ENCODE measurements at regions not wholly inside any gene's neighbourhood (a gene's known extent, or its start where the extent isn't known, plus 50 kb on each side); places are given as distances from the start of the nearest gene placed in this dataset.

DNA sequence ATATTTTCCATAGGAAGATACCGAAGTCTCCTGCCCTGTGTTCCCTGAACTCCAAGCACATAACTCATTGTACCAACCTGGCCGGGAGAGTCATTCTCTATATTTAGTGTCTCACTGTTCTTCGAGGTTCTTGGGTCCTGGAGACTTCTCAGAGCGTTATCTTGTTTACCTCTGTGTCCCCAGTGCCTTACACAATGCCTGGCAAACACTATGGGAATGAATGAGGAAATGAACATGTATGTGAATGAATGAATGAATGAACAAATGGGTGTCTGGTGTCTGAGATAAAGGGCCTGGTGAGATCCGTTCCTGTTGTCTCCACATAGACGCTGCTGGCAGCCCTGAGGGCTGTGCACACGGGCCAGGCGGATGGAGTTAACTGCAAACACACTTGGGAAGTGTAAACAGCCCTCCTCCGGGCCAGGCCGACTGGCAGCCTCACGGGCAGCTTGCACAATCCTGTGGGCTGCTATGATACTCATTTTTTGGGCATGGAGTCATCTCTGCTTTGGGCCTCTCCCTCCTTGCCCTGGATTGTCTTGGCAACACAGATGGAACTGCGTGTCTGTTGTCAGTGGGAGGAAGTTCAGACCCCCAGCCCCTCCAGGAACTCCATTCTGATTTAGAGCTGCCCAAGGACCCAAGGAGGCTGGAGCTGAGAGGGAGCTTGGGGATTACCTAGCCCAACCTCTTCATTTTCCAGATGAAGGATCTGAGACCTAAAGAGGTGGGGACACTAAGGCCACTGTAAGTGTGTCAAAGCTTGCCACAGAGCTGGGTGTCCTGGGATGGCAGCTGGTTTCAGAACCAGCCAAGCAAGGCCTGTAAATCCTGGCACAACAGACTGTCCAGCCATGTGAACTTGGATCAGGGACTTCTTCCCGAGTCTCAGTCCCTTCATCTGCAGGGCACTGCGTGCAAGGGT is 124.4 kb downstream of the INHBB start (continued):
- TF ChIP-seq ZNF138 (CRISPR knock-in tag; IDR thresholded peaks at IDR 0.05; ENCODE audit: low read depth) (no peak), AGO2 (optimal IDR thresholded peaks at IDR 0.05; ENCODE audit: low read depth, low read length) (no peak), MED8 (CRISPR knock-in tag; IDR thresholded peaks at IDR 0.05; ENCODE audit: insufficient replicate concordance) (no peak), ZNF232 (CRISPR knock-in tag; IDR thresholded peaks at IDR 0.05; ENCODE audit: borderline replicate concordance) (no peak; the same call in 1 of the 2 replicates), ZNF782 (CRISPR knock-in tag; IDR thresholded peaks at IDR 0.05; ENCODE audit: borderline replicate concordance) (peak; percentile 50), ZNF251 (CRISPR knock-in tag; IDR thresholded peaks at IDR 0.05) (0 out of 2 replicates have a peak, but pooled peaks have one; percentile 37), GZF1 (CRISPR knock-in tag; IDR thresholded peaks at IDR 0.05) (no peak), ZNF572 (CRISPR knock-in tag; IDR thresholded peaks at IDR 0.05) (peak; percentile 86; the same call in 1 of the 2 replicates), ZNF24 (IDR thresholded peaks at IDR 0.05) (peak; percentile 94), NRL (CRISPR knock-in tag; IDR thresholded peaks at IDR 0.05; ENCODE audit: borderline replicate concordance) (0 out of 2 replicates have a peak, but pooled peaks have one; percentile 28)
- TF ChIP-seq, protein P1, sequence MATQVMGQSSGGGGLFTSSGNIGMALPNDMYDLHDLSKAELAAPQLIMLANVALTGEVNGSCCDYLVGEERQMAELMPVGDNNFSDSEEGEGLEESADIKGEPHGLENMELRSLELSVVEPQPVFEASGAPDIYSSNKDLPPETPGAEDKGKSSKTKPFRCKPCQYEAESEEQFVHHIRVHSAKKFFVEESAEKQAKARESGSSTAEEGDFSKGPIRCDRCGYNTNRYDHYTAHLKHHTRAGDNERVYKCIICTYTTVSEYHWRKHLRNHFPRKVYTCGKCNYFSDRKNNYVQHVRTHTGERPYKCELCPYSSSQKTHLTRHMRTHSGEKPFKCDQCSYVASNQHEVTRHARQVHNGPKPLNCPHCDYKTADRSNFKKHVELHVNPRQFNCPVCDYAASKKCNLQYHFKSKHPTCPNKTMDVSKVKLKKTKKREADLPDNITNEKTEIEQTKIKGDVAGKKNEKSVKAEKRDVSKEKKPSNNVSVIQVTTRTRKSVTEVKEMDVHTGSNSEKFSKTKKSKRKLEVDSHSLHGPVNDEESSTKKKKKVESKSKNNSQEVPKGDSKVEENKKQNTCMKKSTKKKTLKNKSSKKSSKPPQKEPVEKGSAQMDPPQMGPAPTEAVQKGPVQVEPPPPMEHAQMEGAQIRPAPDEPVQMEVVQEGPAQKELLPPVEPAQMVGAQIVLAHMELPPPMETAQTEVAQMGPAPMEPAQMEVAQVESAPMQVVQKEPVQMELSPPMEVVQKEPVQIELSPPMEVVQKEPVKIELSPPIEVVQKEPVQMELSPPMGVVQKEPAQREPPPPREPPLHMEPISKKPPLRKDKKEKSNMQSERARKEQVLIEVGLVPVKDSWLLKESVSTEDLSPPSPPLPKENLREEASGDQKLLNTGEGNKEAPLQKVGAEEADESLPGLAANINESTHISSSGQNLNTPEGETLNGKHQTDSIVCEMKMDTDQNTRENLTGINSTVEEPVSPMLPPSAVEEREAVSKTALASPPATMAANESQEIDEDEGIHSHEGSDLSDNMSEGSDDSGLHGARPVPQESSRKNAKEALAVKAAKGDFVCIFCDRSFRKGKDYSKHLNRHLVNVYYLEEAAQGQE (IDR thresholded peaks at IDR 0.05; ENCODE audit: borderline replicate concordance in 1 of 2, low read depth in 1 of 2, low read length in 2 of 2) = peak in 1 of 2 experiments; percentile 58; a peak in 2 of 4 replicates
- TF ChIP-seq, protein P2, sequence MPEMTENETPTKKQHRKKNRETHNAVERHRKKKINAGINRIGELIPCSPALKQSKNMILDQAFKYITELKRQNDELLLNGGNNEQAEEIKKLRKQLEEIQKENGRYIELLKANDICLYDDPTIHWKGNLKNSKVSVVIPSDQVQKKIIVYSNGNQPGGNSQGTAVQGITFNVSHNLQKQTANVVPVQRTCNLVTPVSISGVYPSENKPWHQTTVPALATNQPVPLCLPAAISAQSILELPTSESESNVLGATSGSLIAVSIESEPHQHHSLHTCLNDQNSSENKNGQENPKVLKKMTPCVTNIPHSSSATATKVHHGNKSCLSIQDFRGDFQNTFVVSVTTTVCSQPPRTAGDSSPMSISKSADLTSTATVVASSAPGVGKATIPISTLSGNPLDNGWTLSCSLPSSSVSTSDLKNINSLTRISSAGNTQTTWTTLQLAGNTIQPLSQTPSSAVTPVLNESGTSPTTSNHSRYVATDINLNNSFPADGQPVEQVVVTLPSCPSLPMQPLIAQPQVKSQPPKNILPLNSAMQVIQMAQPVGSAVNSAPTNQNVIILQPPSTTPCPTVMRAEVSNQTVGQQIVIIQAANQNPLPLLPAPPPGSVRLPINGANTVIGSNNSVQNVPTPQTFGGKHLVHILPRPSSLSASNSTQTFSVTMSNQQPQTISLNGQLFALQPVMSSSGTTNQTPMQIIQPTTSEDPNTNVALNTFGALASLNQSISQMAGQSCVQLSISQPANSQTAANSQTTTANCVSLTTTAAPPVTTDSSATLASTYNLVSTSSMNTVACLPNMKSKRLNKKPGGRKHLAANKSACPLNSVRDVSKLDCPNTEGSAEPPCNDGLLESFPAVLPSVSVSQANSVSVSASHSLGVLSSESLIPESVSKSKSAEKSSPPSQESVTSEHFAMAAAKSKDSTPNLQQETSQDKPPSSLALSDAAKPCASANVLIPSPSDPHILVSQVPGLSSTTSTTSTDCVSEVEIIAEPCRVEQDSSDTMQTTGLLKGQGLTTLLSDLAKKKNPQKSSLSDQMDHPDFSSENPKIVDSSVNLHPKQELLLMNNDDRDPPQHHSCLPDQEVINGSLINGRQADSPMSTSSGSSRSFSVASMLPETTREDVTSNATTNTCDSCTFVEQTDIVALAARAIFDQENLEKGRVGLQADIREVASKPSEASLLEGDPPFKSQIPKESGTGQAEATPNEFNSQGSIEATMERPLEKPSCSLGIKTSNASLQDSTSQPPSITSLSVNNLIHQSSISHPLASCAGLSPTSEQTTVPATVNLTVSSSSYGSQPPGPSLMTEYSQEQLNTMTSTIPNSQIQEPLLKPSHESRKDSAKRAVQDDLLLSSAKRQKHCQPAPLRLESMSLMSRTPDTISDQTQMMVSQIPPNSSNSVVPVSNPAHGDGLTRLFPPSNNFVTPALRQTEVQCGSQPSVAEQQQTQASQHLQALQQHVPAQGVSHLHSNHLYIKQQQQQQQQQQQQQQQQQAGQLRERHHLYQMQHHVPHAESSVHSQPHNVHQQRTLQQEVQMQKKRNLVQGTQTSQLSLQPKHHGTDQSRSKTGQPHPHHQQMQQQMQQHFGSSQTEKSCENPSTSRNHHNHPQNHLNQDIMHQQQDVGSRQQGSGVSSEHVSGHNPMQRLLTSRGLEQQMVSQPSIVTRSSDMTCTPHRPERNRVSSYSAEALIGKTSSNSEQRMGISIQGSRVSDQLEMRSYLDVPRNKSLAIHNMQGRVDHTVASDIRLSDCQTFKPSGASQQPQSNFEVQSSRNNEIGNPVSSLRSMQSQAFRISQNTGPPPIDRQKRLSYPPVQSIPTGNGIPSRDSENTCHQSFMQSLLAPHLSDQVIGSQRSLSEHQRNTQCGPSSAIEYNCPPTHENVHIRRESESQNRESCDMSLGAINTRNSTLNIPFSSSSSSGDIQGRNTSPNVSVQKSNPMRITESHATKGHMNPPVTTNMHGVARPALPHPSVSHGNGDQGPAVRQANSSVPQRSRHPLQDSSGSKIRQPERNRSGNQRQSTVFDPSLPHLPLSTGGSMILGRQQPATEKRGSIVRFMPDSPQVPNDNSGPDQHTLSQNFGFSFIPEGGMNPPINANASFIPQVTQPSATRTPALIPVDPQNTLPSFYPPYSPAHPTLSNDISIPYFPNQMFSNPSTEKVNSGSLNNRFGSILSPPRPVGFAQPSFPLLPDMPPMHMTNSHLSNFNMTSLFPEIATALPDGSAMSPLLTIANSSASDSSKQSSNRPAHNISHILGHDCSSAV (CRISPR knock-in tag; IDR thresholded peaks at IDR 0.05; ENCODE audit: borderline replicate concordance) = no peak
